ENCODE measurements at regions not wholly inside any gene's neighbourhood (a gene's known extent, or its start where the extent isn't known, plus 50 kb on each side); places are given as distances from the start of the nearest gene placed in this dataset.

- intact Hi-C loops (cut with DNase I), result no loop called here
- ATAC-seq (no peak), DNase-seq (ENCODE audit: low spot score) (no peak)
Measured at GRCh38 chr17:6327007-6327406, 107.9 kb downstream of the AIPL1 start.

- DNase-seq (ENCODE audit: low spot score), result no peak
Measured at GRCh38 chr17:6326483-6326882, 108.4 kb downstream of the AIPL1 start.

GRCh38 chr17:6325741-6326140 is 109.2 kb downstream of the AIPL1 start:
- no peak for DNase-seq (ENCODE audit: low spot score)
- no peak for ATAC-seq
- intact Hi-C loops (cut with DNase I), result no loop called here

More at GRCh38 chr17:6326483-6326882, 108.4 kb downstream of the AIPL1 start:
- ATAC-seq, result no peak
- intact Hi-C loops (cut with DNase I), result no loop called here

- no peak for ATAC-seq
- intact Hi-C loops (cut with DNase I), result no loop called here
- no peak for DNase-seq (ENCODE audit: low spot score)
Measured at GRCh38 chr17:6325051-6325450, 109.9 kb downstream of the AIPL1 start.

- DNase-seq (ENCODE audit: low spot score), result no peak
- intact Hi-C loops (cut with DNase I), result loop anchor here (5.0 kb wide), 1 partner anchor 911 kb away; no protein-coding TSS in a partner anchor
- ATAC-seq, result no peak
Measured at GRCh38 chr17:6323626-6324356, 111.1 kb downstream of the AIPL1 start.

- intact Hi-C loops (cut with DNase I), result loop anchor here (5.0 kb wide), 1 partner anchor 910 kb away; no protein-coding TSS in a partner anchor
- ATAC-seq (no peak), DNase-seq (ENCODE audit: low spot score) (no peak)
Measured at GRCh38 chr17:6322316-6322715, 112.6 kb downstream of the AIPL1 start.

GRCh38 chr17:6314311-6314710 is 120.6 kb downstream of the AIPL1 start:
- no peak for ATAC-seq
- DNase-seq (ENCODE audit: low spot score), result no peak
- intact Hi-C loops (cut with DNase I), result no loop called here

GRCh38 chr17:6313835-6314234 is 121.1 kb downstream of the AIPL1 start:
- intact Hi-C loops (cut with DNase I), result no loop called here
- DNase-seq (ENCODE audit: low spot score) (no peak), ATAC-seq (no peak)

- DNase-seq (ENCODE audit: low spot score) (no peak), ATAC-seq (no peak)
- intact Hi-C loops (cut with DNase I), result no loop called here
Measured at GRCh38 chr17:6306820-6307219, 128.1 kb downstream of the AIPL1 start.

- intact Hi-C loops (cut with DNase I), result no loop called here
- DNase-seq (ENCODE audit: low spot score), result no peak
- ATAC-seq, result no peak
Measured at GRCh38 chr17:6305613-6306360, 129.1 kb downstream of the AIPL1 start.

- intact Hi-C loops (cut with DNase I), result no loop called here
- no peak for ATAC-seq
- DNase-seq (ENCODE audit: low spot score), result no peak
Measured at GRCh38 chr17:6304894-6305612, 129.9 kb downstream of the AIPL1 start.

GRCh38 chr17:6303664-6304063 is 131.3 kb downstream of the AIPL1 start:
- DNase-seq (ENCODE audit: low spot score), result no peak
- ATAC-seq, result no peak
- intact Hi-C loops (cut with DNase I), result no loop called here

GRCh38 chr17:6299275-6299674 is 135.6 kb downstream of the AIPL1 start:
- intact Hi-C loops (cut with DNase I), result no loop called here
- no peak for DNase-seq (ENCODE audit: low spot score)
- ATAC-seq, result no peak

- DNase-seq (ENCODE audit: low spot score), result no peak
- ATAC-seq, result no peak
- intact Hi-C loops (cut with DNase I), result no loop called here
Measured at GRCh38 chr17:6297960-6298359, 137.0 kb downstream of the AIPL1 start.

GRCh38 chr17:6297119-6297518 is 137.8 kb downstream of the AIPL1 start:
- ATAC-seq (no peak), DNase-seq (ENCODE audit: low spot score) (no peak)
- intact Hi-C loops (cut with DNase I), result no loop called here

- no peak for ATAC-seq
- intact Hi-C loops (cut with DNase I), result no loop called here
Measured at GRCh38 chr17:6290488-6291196, 144.3 kb downstream of the AIPL1 start.

GRCh38 chr17:6286233-6286632 is 148.7 kb downstream of the AIPL1 start:
- no peak for DNase-seq (ENCODE audit: low spot score)
- intact Hi-C loops (cut with DNase I), result no loop called here

More at GRCh38 chr17:6290488-6291196, 144.3 kb downstream of the AIPL1 start:
- DNase-seq (ENCODE audit: low spot score), result no peak

GRCh38 chr17:6285486-6285885 is 149.4 kb downstream of the AIPL1 start:
- no peak for DNase-seq (ENCODE audit: low spot score)
- intact Hi-C loops (cut with DNase I), result no loop called here
- no peak for ATAC-seq

More at GRCh38 chr17:6286233-6286632, 148.7 kb downstream of the AIPL1 start:
- no peak for ATAC-seq

GRCh38 chr17:6279659-6280058 is 155.3 kb downstream of the AIPL1 start:
- no peak for ATAC-seq
- DNase-seq (ENCODE audit: low spot score), result no peak
- intact Hi-C loops (cut with DNase I), result no loop called here

Measured in sciatic nerve (tissue), 2 donors.